GM18907 (cell line): ENCODE measurements at regions not wholly inside any gene's neighbourhood (a gene's known extent, or its start where the extent isn't known, plus 50 kb on each side); places are given as distances from the start of the nearest gene placed in this dataset.

Experiments
- ATAC-seq: cut with Tn5 transposase; IDR thresholded peaks from one replicate; pipeline ENCODE4 v1.9.1; 2021; ENCODE audit warnings: mild to moderate bottlenecking, moderate library complexity; ENCODE audit not compliant: unreplicated experiment

DNA sequence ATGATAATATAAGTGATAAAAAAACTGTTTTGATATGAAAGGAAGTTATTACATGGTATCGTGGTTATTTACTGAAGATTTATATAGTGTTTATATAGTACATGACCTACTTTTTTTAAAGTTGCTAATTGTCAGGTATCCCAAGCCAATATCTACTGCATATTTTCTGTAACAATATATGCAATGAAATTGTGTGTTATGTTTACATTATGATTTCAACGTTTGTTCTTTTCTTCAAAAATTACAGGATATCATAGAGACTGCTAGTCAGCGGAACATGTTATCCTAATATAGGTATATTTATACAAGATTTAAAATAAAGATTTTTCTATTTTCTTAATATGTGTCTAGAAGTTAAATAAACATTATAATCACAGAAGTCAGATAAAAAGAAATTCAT lies 167.5 kb upstream of the DPYD start:
- no peak for ATAC-seq

DNA sequence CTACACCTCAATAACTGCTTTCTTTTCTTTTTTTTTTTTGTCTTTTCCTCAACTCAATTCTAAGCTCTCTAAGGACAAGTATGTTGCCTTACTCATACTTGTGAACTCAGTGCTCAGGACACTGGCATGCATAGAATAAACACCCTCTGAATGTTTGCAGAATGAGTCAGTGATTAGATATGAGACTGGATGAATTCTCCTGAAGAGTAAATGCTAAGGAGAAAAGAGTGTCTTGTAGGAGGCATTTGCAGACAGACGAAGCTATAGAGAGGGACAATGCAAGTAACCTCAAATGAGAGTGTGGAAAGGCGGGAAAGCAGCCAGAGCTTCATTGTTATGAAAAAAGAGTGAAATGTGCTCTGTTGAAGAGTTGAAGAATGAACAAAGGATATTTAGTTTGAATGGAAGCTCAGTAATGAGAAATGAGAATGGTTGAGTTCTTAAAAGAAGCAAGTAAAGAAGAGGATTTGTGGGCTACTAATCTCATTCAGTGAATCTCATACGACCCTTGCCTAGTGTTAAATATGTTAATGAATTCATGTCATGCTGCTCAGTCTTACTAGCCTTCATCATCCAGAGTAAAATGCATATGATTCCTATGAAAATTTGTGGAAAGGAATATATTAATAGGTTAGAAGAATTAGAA lies 166.1 kb upstream of the DPYD start:
- no peak for ATAC-seq

DNA sequence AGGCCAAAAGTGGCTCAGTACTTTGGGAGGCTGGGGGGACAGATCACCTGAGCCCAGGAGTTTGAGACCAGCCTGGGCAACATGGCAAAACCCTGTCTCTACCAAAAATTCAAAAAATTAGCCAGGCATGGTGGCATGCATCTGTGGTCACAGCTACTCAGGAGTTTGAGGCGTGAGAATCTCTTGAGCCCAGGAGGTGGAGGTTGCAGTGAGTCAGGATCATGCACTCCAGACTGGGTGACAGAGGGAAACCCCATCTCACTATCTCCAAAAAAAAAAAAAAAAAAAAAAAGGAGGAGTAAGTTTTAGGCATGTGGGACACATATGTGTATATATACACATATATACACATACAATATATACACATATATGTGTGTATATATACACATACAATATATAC lies 165.3 kb upstream of the DPYD start:
- ATAC-seq = no peak

- no peak for ATAC-seq
Observed at GRCh38 chr1:98084188-98084587, 163.4 kb upstream of the DPYD start.

DNA sequence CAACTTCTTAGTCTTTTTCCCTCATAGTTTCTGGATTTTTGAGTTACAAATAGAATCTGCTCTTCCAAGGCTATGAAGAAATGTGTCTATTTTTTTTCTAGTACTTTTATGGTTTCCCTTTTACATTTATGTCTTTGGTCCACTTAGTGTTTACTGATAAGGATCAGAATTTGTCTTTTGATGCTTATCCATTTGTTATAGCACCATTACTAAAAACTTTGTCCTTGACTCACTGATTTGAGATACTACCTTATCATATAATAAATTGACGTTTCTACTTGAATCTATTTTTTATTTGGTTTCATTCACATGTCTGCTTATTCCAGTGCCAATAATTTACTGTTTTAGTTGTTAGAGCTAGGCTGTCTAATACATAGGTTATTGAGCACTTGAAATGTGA lies 161.1 kb upstream of the DPYD start:
- ATAC-seq = no peak

DNA sequence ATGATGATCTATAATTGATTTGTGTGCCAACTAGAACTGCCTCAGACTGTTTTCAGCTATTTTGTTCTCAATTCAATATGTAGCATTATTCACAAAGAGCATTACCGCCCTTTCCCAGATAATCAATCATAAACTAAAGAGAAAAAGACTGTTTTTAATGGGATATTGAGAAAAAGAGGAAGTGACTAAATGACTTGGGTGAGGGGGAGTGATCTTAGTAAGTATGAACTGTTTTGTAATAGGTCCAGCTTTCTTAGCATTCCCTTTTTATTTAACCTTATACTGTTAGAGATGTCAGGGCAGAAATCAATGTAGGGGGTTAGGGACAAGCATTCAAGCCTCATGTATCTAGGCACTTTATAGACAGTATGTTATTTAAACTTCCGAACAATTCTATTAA lies 157.8 kb upstream of the DPYD start:
- ATAC-seq = no peak

DNA sequence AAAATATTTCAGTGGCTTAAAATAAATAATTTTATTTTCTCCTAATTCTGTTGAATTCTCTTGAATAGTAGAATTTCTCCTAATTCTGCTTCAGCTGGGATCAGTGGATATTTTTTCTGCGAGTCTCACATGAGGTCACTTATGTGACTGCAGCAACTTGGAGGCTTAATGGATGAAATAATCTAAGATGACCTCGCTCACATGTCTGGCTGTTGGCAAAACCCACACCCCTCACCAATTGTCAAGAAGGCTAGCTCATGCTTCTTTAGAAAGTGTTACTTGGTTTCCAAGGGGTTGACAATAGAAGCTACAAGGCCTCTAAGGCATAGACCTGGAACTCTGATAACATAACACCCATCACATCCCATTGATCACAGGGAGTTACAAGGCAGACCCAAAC lies 156.9 kb upstream of the DPYD start:
- no peak for ATAC-seq

GRCh38 chr1:98075626-98076025 lies 154.8 kb upstream of the DPYD start:
- ATAC-seq = no peak

DNA sequence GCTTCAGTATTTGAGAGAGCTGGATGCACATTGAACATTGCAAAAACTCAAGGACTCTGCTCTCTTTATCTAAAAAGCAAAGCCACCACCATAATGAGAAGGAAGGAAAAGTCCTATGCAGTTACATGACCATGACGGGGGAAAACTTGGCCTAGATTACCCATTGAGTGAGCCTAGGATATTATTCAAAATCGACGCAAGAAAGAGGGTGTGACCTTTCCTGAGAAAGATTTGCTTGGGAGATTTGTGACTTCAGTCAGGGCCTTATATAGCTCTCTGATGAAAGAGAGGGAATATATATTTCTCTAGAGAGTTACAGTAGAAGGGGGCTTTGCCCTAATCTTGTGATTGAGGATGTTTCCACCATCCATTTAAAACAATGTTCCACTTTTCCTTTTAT lies 153.0 kb upstream of the DPYD start:
- ATAC-seq = no peak

- no peak for ATAC-seq
Observed at GRCh38 chr1:98073106-98073505, 152.3 kb upstream of the DPYD start.

DNA sequence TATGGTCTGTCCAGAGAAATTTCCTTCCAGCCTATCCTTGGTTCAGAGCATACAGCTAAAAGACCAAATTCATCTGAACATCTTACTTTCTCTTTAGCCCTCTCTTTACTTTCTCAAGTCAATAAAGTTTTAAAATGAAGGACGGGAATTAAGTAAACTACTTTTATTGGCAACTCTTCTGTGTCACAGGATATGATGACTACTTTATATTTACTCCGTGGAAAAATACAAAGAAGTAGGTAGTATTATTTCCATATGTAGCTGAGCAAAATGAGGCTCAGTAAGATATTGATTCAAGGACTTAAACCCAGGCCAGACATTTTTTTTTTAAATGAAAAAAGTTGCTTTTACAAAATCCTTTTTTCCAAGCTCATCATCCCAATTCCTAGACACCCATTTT lies 151.2 kb upstream of the DPYD start:
- ATAC-seq = no peak

GRCh38 chr1:98068016-98068415 lies 147.2 kb upstream of the DPYD start:
- no peak for ATAC-seq

DNA sequence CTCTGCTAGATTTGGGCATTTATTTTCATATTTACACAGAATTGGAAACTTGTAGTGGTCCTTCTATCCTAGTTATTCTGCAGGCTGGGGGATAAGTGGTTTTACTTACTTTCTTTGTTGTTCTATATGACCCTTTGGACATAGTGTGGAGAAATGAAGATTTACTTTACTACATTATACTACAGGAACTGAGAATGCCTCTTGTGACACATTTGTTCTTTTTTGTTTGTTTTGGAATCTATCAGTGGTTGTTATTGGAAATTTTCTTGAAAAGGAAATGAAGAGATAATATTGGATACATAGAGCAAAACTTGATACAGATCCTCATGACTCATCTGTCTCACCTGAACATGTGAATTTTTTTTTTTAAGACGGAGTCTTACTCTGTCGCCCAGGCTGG lies 146.1 kb upstream of the DPYD start:
- no peak for ATAC-seq

GRCh38 chr1:98059620-98060019 lies 138.8 kb upstream of the DPYD start:
- ATAC-seq = no peak

DNA sequence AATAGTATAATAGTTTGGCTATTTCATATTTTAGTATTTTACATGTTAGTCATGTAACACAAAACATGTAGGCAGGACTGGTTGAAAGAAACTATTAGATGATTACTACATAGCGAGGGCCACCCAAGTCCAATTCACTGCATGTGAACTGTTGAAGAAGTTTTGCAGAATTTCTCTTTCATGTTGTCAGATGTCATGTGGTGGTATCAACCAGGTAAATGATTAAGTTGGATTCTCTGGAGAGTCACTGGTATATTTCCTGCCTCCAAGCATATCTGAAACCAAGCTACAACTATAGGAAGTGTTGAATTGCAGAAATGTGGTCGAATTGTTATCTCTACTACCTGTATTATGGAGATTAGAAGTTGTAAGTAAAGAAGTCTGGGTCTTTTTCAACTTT lies 137.8 kb upstream of the DPYD start:
- no peak for ATAC-seq

DNA sequence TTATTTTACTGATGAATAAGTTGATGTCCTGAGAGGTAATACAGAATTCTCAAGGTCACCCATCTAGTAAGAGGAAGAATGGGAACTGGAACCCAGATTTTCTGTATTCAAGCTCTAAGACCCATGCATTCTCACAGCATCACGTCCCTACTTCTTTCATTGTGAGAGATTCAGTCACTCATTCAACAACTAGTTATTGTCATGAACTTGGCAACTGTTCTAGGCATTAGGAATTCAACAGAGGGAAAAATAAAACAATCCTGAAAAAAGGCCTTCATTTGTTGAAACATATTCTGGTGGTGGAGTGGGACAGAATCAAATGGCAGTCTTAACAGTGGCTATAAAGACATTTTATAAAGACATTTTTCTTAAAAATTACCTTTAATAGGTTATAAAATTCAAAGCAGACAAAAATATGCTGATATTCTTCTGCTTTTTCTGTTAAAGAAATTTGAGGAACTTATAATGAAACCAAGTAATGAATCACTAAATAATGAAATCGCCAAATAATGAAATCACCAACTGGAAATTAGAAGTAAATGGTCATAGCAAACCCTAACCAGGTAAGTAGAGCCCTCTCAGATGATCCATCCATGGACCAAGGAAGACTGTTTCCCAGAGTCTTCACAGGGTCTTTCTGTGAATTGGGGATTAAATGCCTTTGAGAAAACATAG lies 136.5 kb upstream of the DPYD start:
- no peak for ATAC-seq

DNA sequence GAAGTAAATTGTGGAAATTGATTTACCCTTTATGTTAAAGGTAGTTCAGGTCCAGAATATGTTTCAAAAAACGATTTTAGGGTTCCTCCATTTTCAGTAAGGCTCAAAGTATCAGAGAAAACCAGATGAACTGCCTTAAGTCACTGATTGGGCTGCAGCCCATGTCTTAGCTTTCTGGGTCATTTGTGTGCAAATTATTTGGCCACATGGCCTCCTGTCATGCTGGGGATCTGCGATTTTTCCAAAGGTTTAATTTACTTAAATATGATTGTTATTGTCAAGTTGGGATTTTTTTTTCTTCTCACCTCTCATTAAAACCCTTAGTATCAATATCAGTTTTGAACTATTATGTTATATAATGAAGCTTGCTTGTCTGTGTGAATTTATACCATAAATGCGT lies 135.9 kb upstream of the DPYD start:
- ATAC-seq = no peak

DNA sequence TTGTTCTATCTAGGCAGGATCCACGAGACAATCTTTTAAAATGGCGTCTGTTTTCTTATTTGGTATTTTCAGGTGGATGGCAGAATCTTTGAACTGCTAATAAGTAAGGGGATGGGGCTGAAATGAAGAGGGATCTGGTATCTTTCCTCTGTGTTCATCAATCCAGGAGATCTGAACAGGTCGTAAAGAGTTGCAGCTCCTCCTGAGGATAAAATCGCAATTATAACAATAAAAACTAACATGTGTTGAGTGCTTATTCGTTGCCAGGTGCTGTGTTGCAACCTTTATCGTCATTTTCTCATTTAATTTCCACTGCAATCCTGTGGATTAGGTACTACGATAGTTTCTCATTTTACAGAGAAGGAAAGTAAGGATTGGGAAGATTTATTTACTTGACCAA lies 134.6 kb upstream of the DPYD start:
- no peak for ATAC-seq

DNA sequence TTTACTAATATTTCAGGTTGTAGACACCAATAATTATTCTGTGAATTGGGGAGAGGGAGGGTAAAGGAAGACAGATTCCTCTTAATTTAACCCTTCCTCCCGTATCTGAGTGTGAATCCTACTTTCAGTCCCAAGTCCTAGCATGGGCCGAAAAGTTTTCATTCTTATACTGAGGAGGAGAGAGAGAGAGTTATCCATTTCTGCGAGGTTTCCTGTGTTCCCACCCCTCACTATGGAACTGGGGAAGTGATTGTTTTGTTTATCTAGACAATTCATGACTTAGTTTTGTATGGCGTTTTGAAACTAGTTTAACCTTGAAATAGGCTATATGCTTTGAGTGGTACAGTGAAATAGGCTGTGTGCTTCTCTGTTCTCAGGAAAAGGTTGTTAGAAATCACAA lies 134.0 kb upstream of the DPYD start:
- no peak for ATAC-seq

- ATAC-seq = no peak
Observed at GRCh38 chr1:98054367-98054701, 133.5 kb upstream of the DPYD start.

- peak; percentile 95 for ATAC-seq
Observed at GRCh38 chr1:98053471-98054366, 132.9 kb upstream of the DPYD start.

- peak; percentile 63 for ATAC-seq
Observed at GRCh38 chr1:98051065-98051675, 130.3 kb upstream of the DPYD start.
